ENCODE measurements at regions not wholly inside any gene's neighbourhood (a gene's known extent, or its start where the extent isn't known, plus 50 kb on each side); places are given as distances from the start of the nearest gene placed in this dataset.

GRCh38 chr5:101866473-101866872, 429.6 kb downstream of the SLCO4C1 start:
- no peak for TF ChIP-seq CTCF (IDR thresholded peaks at IDR 0.05)
- TF ChIP-seq EP300 (IDR thresholded peaks at IDR 0.05), result no peak
